ENCODE measurements at regions not wholly inside any gene's neighbourhood (a gene's known extent, or its start where the extent isn't known, plus 50 kb on each side); places are given as distances from the start of the nearest gene placed in this dataset.

DNA sequence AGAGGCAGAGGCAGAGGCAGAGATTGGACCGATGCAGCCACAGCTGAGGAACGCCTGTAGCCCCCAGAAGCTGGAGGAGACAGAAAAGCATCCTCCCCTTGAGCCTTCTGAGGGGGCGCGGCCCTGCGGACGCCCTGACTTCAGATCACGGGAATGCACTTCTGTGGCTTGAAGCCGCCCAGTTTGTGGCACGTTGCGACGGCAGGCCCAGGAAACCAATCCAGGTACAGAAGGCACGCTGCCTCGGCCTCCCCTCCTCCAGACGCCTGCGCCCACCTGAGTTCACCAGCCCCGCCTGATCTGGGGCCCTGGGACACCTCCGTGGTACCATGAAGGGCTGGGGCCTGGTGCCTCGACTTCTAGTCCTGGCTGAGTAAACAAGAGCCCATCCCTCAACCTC lies 82.0 kb downstream of the NCOR2 start:
- DNase-seq (ENCODE audit: low read depth, low spot score) (no peak), FAIRE-seq (no peak), ATAC-seq (no peak)
- Histone ChIP-seq H3K4me2 (ENCODE audit: control insufficient read depth, insufficient read depth) (no peak overlapping the region), H3K79me2 (ENCODE audit: control insufficient read depth, insufficient read depth, low read length) (peaks cover 2% of the 10 kb centered on the region), H2AFZ (ENCODE audit: control insufficient read depth, low read depth, low read length) (no peak overlapping the region), H3K4me1 (ENCODE audit: control insufficient read depth, insufficient read depth, low read length) (peaks cover 38% of the 10 kb centered on the region), H3K36me3 (ENCODE audit: control insufficient read depth in 2 of 2, insufficient read depth in 2 of 2, low read length in 1 of 2) (peaks cover 7 to 42% of the 10 kb centered on the region in 2 experiments; a peak in 3 of 4 replicates), H3K27me3 (replicated peaks in 1 of 2; ENCODE audit: control insufficient read depth in 2 of 2, insufficient read depth in 2 of 2, low read length in 1 of 2) (no peaks in the 10 kb centered on the region), H3K9me3 (replicated peaks; ENCODE audit: control insufficient read depth, insufficient read depth, low read length) (no peaks in the 10 kb centered on the region), H3K4me3 (no peak overlapping the region), H4K20me1 (ENCODE audit: control insufficient read depth, insufficient read depth) (no peaks in the 10 kb centered on the region), H3K9ac (ENCODE audit: control insufficient read depth, insufficient read depth, low read length) (no peak overlapping the region), H3K27ac (ENCODE audit: control insufficient read depth, insufficient read depth) (no peak overlapping the region)
- CTCF ChIA-PET = no interaction called here
- RAD21 ChIA-PET (ENCODE audit: unreplicated experiment) = interaction anchor here (1.6 kb wide), 1 partner anchor 8 kb away, joined by 7 read pairs; no protein-coding TSS in a partner anchor
- intact Hi-C loops (cut with micrococcal nuclease; ENCODE audit: unreplicated experiment) (no loop called here), in situ Hi-C loops (cut with MboI) (no loop called here)
- TF ChIP-seq EED (IDR thresholded peaks at IDR 0.05; ENCODE audit: low read depth) (no peak), MXI1 (IDR thresholded peaks at IDR 0.05; ENCODE audit: low read depth, low read length) (no peak), PML (IDR thresholded peaks at IDR 0.05; ENCODE audit: low read length) (no peak), TBL1XR1 (IDR thresholded peaks at IDR 0.05; ENCODE audit: low read depth, low read length) (no peak), POLR2AphosphoS2 (IDR thresholded peaks at IDR 0.05; ENCODE audit: low read depth, low read length) (no peak), ZSCAN29 (IDR thresholded peaks at IDR 0.05) (no peak), BHLHE40 (IDR thresholded peaks at IDR 0.05; ENCODE audit: borderline replicate concordance in 1 of 2, low read depth in 2 of 2, low read length in 1 of 2) (no peak), MTA3 (IDR thresholded peaks at IDR 0.05; ENCODE audit: borderline replicate concordance, low read length) (no peak), NR2F1 (conservative IDR thresholded peaks at IDR 0.05) (no peak), EZH2 (IDR thresholded peaks at IDR 0.05; ENCODE audit: borderline replicate concordance, control insufficient read depth, low read depth, low read length) (no peak), STAT3 (IDR thresholded peaks at IDR 0.05; ENCODE audit: low read depth, low read length) (no peak)
- TF ChIP-seq, protein P1, sequence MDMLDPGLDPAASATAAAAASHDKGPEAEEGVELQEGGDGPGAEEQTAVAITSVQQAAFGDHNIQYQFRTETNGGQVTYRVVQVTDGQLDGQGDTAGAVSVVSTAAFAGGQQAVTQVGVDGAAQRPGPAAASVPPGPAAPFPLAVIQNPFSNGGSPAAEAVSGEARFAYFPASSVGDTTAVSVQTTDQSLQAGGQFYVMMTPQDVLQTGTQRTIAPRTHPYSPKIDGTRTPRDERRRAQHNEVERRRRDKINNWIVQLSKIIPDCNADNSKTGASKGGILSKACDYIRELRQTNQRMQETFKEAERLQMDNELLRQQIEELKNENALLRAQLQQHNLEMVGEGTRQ (IDR thresholded peaks at IDR 0.05; ENCODE audit: borderline replicate concordance, low read depth, low read length) = no peak
- TF ChIP-seq, protein P2, sequence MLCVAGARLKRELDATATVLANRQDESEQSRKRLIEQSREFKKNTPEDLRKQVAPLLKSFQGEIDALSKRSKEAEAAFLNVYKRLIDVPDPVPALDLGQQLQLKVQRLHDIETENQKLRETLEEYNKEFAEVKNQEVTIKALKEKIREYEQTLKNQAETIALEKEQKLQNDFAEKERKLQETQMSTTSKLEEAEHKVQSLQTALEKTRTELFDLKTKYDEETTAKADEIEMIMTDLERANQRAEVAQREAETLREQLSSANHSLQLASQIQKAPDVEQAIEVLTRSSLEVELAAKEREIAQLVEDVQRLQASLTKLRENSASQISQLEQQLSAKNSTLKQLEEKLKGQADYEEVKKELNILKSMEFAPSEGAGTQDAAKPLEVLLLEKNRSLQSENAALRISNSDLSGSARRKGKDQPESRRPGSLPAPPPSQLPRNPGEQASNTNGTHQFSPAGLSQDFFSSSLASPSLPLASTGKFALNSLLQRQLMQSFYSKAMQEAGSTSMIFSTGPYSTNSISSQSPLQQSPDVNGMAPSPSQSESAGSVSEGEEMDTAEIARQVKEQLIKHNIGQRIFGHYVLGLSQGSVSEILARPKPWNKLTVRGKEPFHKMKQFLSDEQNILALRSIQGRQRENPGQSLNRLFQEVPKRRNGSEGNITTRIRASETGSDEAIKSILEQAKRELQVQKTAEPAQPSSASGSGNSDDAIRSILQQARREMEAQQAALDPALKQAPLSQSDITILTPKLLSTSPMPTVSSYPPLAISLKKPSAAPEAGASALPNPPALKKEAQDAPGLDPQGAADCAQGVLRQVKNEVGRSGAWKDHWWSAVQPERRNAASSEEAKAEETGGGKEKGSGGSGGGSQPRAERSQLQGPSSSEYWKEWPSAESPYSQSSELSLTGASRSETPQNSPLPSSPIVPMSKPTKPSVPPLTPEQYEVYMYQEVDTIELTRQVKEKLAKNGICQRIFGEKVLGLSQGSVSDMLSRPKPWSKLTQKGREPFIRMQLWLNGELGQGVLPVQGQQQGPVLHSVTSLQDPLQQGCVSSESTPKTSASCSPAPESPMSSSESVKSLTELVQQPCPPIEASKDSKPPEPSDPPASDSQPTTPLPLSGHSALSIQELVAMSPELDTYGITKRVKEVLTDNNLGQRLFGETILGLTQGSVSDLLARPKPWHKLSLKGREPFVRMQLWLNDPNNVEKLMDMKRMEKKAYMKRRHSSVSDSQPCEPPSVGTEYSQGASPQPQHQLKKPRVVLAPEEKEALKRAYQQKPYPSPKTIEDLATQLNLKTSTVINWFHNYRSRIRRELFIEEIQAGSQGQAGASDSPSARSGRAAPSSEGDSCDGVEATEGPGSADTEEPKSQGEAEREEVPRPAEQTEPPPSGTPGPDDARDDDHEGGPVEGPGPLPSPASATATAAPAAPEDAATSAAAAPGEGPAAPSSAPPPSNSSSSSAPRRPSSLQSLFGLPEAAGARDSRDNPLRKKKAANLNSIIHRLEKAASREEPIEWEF (IDR thresholded peaks at IDR 0.05; ENCODE audit: insufficient replicate concordance, low read depth, low read length) = no peak
- TF ChIP-seq, protein P3, sequence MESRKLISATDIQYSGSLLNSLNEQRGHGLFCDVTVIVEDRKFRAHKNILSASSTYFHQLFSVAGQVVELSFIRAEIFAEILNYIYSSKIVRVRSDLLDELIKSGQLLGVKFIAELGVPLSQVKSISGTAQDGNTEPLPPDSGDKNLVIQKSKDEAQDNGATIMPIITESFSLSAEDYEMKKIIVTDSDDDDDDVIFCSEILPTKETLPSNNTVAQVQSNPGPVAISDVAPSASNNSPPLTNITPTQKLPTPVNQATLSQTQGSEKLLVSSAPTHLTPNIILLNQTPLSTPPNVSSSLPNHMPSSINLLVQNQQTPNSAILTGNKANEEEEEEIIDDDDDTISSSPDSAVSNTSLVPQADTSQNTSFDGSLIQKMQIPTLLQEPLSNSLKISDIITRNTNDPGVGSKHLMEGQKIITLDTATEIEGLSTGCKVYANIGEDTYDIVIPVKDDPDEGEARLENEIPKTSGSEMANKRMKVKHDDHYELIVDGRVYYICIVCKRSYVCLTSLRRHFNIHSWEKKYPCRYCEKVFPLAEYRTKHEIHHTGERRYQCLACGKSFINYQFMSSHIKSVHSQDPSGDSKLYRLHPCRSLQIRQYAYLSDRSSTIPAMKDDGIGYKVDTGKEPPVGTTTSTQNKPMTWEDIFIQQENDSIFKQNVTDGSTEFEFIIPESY (IDR thresholded peaks at IDR 0.05) = no peak
- TF ChIP-seq, protein P4, sequence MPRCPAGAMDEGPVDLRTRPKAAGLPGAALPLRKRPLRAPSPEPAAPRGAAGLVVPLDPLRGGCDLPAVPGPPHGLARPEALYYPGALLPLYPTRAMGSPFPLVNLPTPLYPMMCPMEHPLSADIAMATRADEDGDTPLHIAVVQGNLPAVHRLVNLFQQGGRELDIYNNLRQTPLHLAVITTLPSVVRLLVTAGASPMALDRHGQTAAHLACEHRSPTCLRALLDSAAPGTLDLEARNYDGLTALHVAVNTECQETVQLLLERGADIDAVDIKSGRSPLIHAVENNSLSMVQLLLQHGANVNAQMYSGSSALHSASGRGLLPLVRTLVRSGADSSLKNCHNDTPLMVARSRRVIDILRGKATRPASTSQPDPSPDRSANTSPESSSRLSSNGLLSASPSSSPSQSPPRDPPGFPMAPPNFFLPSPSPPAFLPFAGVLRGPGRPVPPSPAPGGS (IDR thresholded peaks at IDR 0.05; ENCODE audit: borderline replicate concordance, insufficient read depth, low read depth, low read length, poor library complexity, severe bottlenecking) = no peak
- POLR2A ChIA-PET = interaction anchor here (4.0 kb wide), 1 partner anchor 8 kb away, joined by 15 read pairs; no protein-coding TSS in a partner anchor
- BruUV-seq (replicated peaks) = no TSS peak
- SMC1A ChIA-PET (ENCODE audit: uncharacterized antibody, unreplicated experiment) = interaction anchor here (1.7 kb wide), 1 partner anchor 9 kb away, joined by 7 read pairs; no protein-coding TSS in a partner anchor
- WGBS (ENCODE audit: insufficient coverage, insufficient replicate concordance, low lambda C conversion rate, missing lambda C conversion rate) = 97% methylated on average over 16 of the region's 18 CpGs

All from GM12878 (cell line).